B cell (primary cell): ENCODE measurements at regions not wholly inside any gene's neighbourhood (a gene's known extent, or its start where the extent isn't known, plus 50 kb on each side); places are given as distances from the start of the nearest gene placed in this dataset.

Source experiments
- ATAC-seq: fragments of 200-7000 bp; cut with Tn5 transposase; one replicate; pipeline ENCODE4 v1.10.0; 2021; ENCODE audit warnings: low read depth, mild to moderate bottlenecking, moderate number of reproducible peaks, moderate library complexity
- CTCF ChIA-PET: fragments of 350-600 bp; sonication (Branson Sonifier 250); formaldehyde crosslinking; loops from one replicate; lab custom pipeline; 2021; ENCODE audit warnings: antibody characterized with exemption, inconsistent platforms; lab: Charles Lee
- POLR2A ChIA-PET: fragments of 350-600 bp; sonication (Branson Sonifier 250); formaldehyde crosslinking; loops from one replicate; lab custom pipeline; 2021; ENCODE audit warnings: antibody characterized with exemption; lab: Charles Lee
- DNase-seq: peaks from one replicate; pipeline ENCODE4 v3.0.0; 2013
- H2AFZ ChIP-seq: 2 replicates; pipeline ENCODE4 v1.6.1; 2012; ENCODE audit warnings: mild to moderate bottlenecking, low read depth, low read length; ENCODE audit not compliant: insufficient read depth, poor library complexity, severe bottlenecking
- H3K27ac ChIP-seq, 2 donors: 1 replicate in 1 of 2; 2 replicates in 1 of 2; pipeline ENCODE4 v1.5.1; 2012 to 2013; ENCODE audit warnings: low read length in 2 of 2, mild to moderate bottlenecking in 2 of 2, moderate library complexity in 1 of 2
- H3K27me3 ChIP-seq, 4 experiments: fragments of 200-600 bp in 1 of 4; sonication (generic) in 1 of 4; replicated peaks in 1 of 4; 1 replicate in 2 of 4; 2 replicates in 2 of 4; pipeline versions ENCODE4 v1.6.1 to v1.7.0; 2013 to 2016; ENCODE audit warnings: low read length in 3 of 4, mild to moderate bottlenecking in 2 of 4, mixed read lengths in 1 of 4, moderate library complexity in 1 of 4; ENCODE audit not compliant: insufficient read depth in 4 of 4, control insufficient read depth in 3 of 4; ENCODE audit errors: control extremely low read depth in 1 of 4
- H3K36me3 ChIP-seq, 2 experiments: replicated peaks in 1 of 2; 1 replicate in 1 of 2; 2 replicates in 1 of 2; pipeline versions ENCODE4 v1.6.1 to v1.7.1; 2013; ENCODE audit warnings: low read length in 1 of 2; ENCODE audit not compliant: insufficient read depth in 2 of 2, control insufficient read depth in 1 of 2; ENCODE audit errors: control extremely low read depth in 1 of 2, extremely low read depth in 1 of 2
- H3K4me1 ChIP-seq, 2 donors: fragments of 200-600 bp in 1 of 2; sonication (generic) in 1 of 2; 1 replicate in 1 of 2; 2 replicates in 1 of 2; pipeline versions ENCODE4 v1.5.1 to v1.6.1; 2013 to 2017; ENCODE audit warnings: low read length in 2 of 2; ENCODE audit not compliant: control insufficient read depth in 2 of 2, insufficient read depth in 2 of 2
- H3K4me2 ChIP-seq: replicated peaks from 2 replicates; pipeline ENCODE3; 2012; ENCODE audit warnings: mild to moderate bottlenecking, low read depth, low read length; ENCODE audit not compliant: poor library complexity, severe bottlenecking
- H3K4me3 ChIP-seq, 5 experiments: fragments of 200-600 bp in 1 of 5; sonication (generic) in 1 of 5; 1 replicate in 3 of 5; 2 replicates in 2 of 5; pipeline versions ENCODE4 v1.5.1 to v1.7.0; 2011 to 2016; ENCODE audit warnings: low read length in 4 of 5, mild to moderate bottlenecking in 4 of 5, low read depth in 2 of 5, control low read depth in 1 of 5, moderate library complexity in 1 of 5; ENCODE audit not compliant: insufficient read depth in 1 of 5; ENCODE audit errors: control extremely low read depth in 1 of 5, extremely low read depth in 1 of 5
- H3K79me2 ChIP-seq: fragments of 200-600 bp; sonication (generic); one replicate; pipeline ENCODE4 v1.6.0; 2016; ENCODE audit warnings: low read length; ENCODE audit not compliant: control insufficient read depth, insufficient read depth
- H3K9ac ChIP-seq: fragments of 200-600 bp; sonication (generic); 2 replicates; pipeline ENCODE4 v1.6.1; 2017; ENCODE audit warnings: mild to moderate bottlenecking, low read length, moderate library complexity
- H3K9me3 ChIP-seq, 3 donors: one replicate each; pipeline versions ENCODE4 v1.6.1 to v1.7.1; 2013; ENCODE audit warnings: low read length in 2 of 3; ENCODE audit not compliant: control insufficient read depth in 2 of 3, insufficient read depth in 1 of 3; ENCODE audit errors: control extremely low read depth in 1 of 3
- H4K20me1 ChIP-seq: 2 replicates; pipeline ENCODE4 v1.6.0; 2012; ENCODE audit warnings: mild to moderate bottlenecking, low read length; ENCODE audit not compliant: insufficient read depth, control insufficient read depth, poor library complexity, severe bottlenecking
- H3K27ac Mint-ChIP-seq: one replicate; pipeline ENCODE4 v1.8.0; 2021; ENCODE audit warnings: mixed read lengths
- H3K27me3 Mint-ChIP-seq: one replicate; pipeline ENCODE4 v1.8.0; 2021; ENCODE audit warnings: mixed read lengths
- H3K4me1 Mint-ChIP-seq: one replicate; pipeline ENCODE4 v1.8.0; 2021; ENCODE audit warnings: mixed read lengths
- H3K4me3 Mint-ChIP-seq: one replicate; pipeline ENCODE4 v1.8.0; 2021; ENCODE audit warnings: mixed read lengths
- H3K9me3 Mint-ChIP-seq: one replicate; pipeline ENCODE4 v1.8.0; 2022; ENCODE audit warnings: mixed read lengths; ENCODE audit not compliant: insufficient read depth
- EZH2 ChIP-seq: IDR thresholded peaks from 2 replicates; pipeline ENCODE4 v1.6.1; 2012; ENCODE audit warnings: borderline replicate concordance, low read depth, mild to moderate bottlenecking, moderate library complexity, low read length; ENCODE audit not compliant: insufficient read depth, poor library complexity, severe bottlenecking
- WGBS: methylation state at CpG from one replicate; pipeline ENCODE4 v1.1.5; 2013; ENCODE audit warnings: missing lambda C conversion rate; ENCODE audit not compliant: insufficient coverage; 5-methylcytosine and 5-hydroxymethylcytosine counted together
- intact Hi-C: fragments of 100-400 bp; cut with micrococcal nuclease; formaldehyde crosslinking; loops from one replicate; pipeline ENCODE4 v1.10.0; 2022
- TF ChIP-seq, protein P1 (sequence below): fragments of 200-600 bp; IDR thresholded peaks from one replicate; pipeline ENCODE4 v1.8.0; 2022; ENCODE audit warnings: antibody characterized with exemption, mild to moderate bottlenecking

DNA sequence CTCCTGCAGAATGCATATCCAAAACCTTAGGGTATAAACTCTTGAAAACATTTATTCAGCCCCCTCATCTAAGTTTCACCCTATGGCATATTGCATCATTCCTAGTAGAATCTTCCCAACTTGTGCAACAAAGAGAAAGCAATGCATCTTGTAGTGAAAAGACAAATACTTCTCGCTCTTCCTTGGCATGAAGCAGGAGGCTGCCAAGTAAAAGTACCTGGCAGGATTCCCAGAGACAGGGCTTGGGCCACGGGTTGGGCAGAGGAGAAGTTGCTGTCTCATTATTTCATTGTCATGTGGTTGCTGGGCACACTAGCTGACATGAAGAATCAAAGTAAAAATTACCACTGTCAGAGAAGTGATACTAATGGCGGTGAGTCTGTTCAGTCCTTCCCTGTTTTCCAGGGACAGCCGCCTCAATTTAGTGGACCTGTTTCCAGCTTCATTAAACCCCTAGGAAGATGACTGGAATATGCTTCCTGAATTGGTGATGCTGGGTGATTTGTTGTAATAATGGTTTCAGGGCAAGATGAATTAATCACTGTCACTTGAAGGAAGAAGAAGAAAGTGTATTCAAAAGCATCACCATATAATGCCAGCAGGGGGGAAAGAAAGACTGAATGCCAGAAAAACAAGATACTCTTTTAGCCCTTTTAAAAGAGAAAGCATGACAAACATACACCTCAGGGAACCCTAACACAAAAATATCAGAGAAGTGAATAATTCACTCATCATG is 380.5 kb upstream of the IGFBP7 start:
- 66% methylated on average over 3 of the region's 4 CpGs for WGBS
- Mint-ChIP-seq H3K9me3 (no peaks in the 10 kb centered on the region), H3K4me1 (no peaks in the 10 kb centered on the region), H3K27me3 (no peaks in the 10 kb centered on the region), H3K4me3 (no peak overlapping the region), H3K27ac (no peak overlapping the region)
- no peaks in the 10 kb centered on the region for H4K20me1 ChIP-seq
- no peak overlapping the region for H3K27ac ChIP-seq
- intact Hi-C loops = no loop called here
- DNase-seq (no peak), ATAC-seq (no peak)
- no peak for TF ChIP-seq EZH2
- TF ChIP-seq, protein P1, sequence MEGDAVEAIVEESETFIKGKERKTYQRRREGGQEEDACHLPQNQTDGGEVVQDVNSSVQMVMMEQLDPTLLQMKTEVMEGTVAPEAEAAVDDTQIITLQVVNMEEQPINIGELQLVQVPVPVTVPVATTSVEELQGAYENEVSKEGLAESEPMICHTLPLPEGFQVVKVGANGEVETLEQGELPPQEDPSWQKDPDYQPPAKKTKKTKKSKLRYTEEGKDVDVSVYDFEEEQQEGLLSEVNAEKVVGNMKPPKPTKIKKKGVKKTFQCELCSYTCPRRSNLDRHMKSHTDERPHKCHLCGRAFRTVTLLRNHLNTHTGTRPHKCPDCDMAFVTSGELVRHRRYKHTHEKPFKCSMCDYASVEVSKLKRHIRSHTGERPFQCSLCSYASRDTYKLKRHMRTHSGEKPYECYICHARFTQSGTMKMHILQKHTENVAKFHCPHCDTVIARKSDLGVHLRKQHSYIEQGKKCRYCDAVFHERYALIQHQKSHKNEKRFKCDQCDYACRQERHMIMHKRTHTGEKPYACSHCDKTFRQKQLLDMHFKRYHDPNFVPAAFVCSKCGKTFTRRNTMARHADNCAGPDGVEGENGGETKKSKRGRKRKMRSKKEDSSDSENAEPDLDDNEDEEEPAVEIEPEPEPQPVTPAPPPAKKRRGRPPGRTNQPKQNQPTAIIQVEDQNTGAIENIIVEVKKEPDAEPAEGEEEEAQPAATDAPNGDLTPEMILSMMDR = no peak
- H3K27me3 ChIP-seq = no peaks in the 10 kb centered on the region
- H3K9ac ChIP-seq = no peak overlapping the region
- H3K36me3 ChIP-seq = no peaks in the 10 kb centered on the region
- H3K9me3 ChIP-seq = no peaks in the 10 kb centered on the region
- no peaks in the 10 kb centered on the region for H3K79me2 ChIP-seq
- H3K4me2 ChIP-seq = no peak overlapping the region
- CTCF ChIA-PET = no interaction called here
- POLR2A ChIA-PET = no interaction called here
- H2AFZ ChIP-seq = no peak overlapping the region
- H3K4me1 ChIP-seq = no peaks in the 10 kb centered on the region
- no peak overlapping the region for H3K4me3 ChIP-seq

DNA sequence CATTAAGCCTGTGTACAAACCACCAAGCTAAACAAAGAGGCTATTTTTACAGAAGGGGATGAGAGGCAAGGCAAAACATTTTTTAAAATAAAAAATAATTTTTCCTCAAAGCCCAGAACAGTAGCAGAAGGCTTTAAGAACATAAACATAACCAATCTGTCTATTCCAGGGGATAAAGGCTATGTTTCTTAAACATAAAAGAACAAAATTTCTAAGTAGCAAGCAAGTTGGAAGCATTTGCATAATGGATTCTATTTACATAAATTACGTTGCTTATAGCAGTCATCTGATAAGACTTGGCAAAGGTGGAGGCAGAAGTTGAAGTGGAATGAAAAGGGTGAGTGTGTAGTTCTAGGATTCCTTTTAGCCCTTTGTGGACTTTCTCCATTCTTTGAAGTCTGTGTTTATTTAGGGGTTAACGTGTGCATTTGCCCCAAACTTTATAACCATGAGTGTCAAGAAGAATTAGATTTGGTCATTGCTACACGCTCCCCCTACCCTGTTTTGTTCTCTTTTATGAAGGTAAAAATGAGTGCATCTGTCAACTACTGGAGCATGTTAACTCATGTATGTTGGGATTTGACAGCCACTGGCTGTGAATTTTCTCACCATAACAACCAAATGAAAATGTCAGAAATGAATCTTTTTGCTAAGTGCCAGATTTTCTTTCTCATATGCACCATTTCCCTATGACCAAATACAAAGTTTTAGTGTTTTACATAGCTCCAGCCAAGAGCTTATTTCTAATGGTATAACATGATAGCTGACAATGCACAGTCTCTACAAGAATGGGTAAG is 378.4 kb upstream of the IGFBP7 start:
- TF ChIP-seq, protein P1 = no peak
- TF ChIP-seq EZH2 = no peak
- Histone ChIP-seq H3K79me2 (no peaks in the 10 kb centered on the region), H3K9me3 (no peaks in the 10 kb centered on the region), H3K4me2 (no peak overlapping the region), H3K4me3 (no peak overlapping the region), H2AFZ (no peak overlapping the region), H3K36me3 (no peaks in the 10 kb centered on the region), H3K27ac (no peak overlapping the region), H3K4me1 (no peaks in the 10 kb centered on the region), H4K20me1 (no peaks in the 10 kb centered on the region), H3K27me3 (no peaks in the 10 kb centered on the region), H3K9ac (no peak overlapping the region)
- ATAC-seq = no peak
- H3K27ac Mint-ChIP-seq = no peak overlapping the region
- H3K4me1 Mint-ChIP-seq = no peaks in the 10 kb centered on the region
- ChIA-PET POLR2A (no interaction called here), CTCF (no interaction called here)
- WGBS = 67% methylated on average over 1 of the region's 3 CpGs
- H3K4me3 Mint-ChIP-seq = no peak overlapping the region
- DNase-seq = no peak
- intact Hi-C loops = no loop called here
- no peaks in the 10 kb centered on the region for H3K27me3 Mint-ChIP-seq
- H3K9me3 Mint-ChIP-seq = no peaks in the 10 kb centered on the region
